HEK293T (cell line): ENCODE measurements at regions not wholly inside any gene's neighbourhood (a gene's known extent, or its start where the extent isn't known, plus 50 kb on each side); places are given as distances from the start of the nearest gene placed in this dataset.

Experiments
- CTCF ChIA-PET: fragments of 350-600 bp; formaldehyde crosslinking; extraction: SDS; loops from one replicate; lab custom pipeline; 2021; ENCODE audit warnings: antibody characterized with exemption, inconsistent platforms; lab: Yijun Ruan, JAX
- POLR2A ChIA-PET: fragments of 350-600 bp; formaldehyde crosslinking; extraction: SDS; loops from one replicate; lab custom pipeline; 2020; ENCODE audit warnings: antibody characterized with exemption, inconsistent platforms; lab: Yijun Ruan, JAX
- DNase-seq: peaks from one replicate; pipeline ENCODE4 v3.0.0; 2012; ENCODE audit warnings: mixed read lengths; ENCODE audit errors: extremely low spot score
- ARNT ChIP-seq: fragments of 450-650 bp; IDR thresholded peaks from 2 replicates; pipeline ENCODE4 v1.6.1; 2017; ENCODE audit warnings: mild to moderate bottlenecking
- BHLHE40 ChIP-seq: fragments of 450-650 bp; IDR thresholded peaks from 2 replicates; pipeline ENCODE4 v1.6.1; 2016; ENCODE audit warnings: mild to moderate bottlenecking, moderate library complexity, borderline replicate concordance
- CTBP1 ChIP-seq: fragments of 450-650 bp; IDR thresholded peaks from 2 replicates; pipeline ENCODE4 v1.6.1; 2016; ENCODE audit warnings: borderline replicate concordance
- ELF4 ChIP-seq: fragments of 450-650 bp; IDR thresholded peaks from 2 replicates; pipeline ENCODE4 v1.6.1; 2017; ENCODE audit warnings: antibody characterized with exemption
- FOXA1 ChIP-seq: fragments of 450-650 bp; IDR thresholded peaks from 2 replicates; pipeline ENCODE4 v1.6.1; 2016; ENCODE audit warnings: mild to moderate bottlenecking
- FOXK2 ChIP-seq: fragments of 450-650 bp; IDR thresholded peaks from 2 replicates; pipeline ENCODE4 v1.6.1; 2016; ENCODE audit warnings: mild to moderate bottlenecking
- FOXM1 ChIP-seq: fragments of 450-650 bp; IDR thresholded peaks from 2 replicates; pipeline ENCODE4 v1.6.1; 2017; ENCODE audit warnings: mild to moderate bottlenecking, borderline replicate concordance
- HDGF ChIP-seq: fragments of 450-650 bp; IDR thresholded peaks from 2 replicates; pipeline ENCODE4 v1.6.1; 2017; ENCODE audit warnings: antibody characterized with exemption, borderline replicate concordance
- L3MBTL2 ChIP-seq: fragments of 450-650 bp; conservative IDR thresholded peaks from 2 replicates; pipeline ENCODE4 v1.6.1; 2016; ENCODE audit warnings: mild to moderate bottlenecking
- LEF1 ChIP-seq: fragments of 450-650 bp; IDR thresholded peaks from 2 replicates; pipeline ENCODE4 v1.6.1; 2017; ENCODE audit warnings: mild to moderate bottlenecking, borderline replicate concordance
- NFRKB ChIP-seq: fragments of 450-650 bp; IDR thresholded peaks from 2 replicates; pipeline ENCODE4 v1.6.1; 2016; ENCODE audit warnings: mild to moderate bottlenecking, moderate library complexity
- SP1 ChIP-seq: fragments of 450-650 bp; IDR thresholded peaks from 2 replicates; pipeline ENCODE4 v1.6.1; 2017
- SUZ12 ChIP-seq: fragments of 450-650 bp; IDR thresholded peaks from 2 replicates; pipeline ENCODE4 v1.6.1; 2016; ENCODE audit warnings: mild to moderate bottlenecking
- TARDBP ChIP-seq: fragments of 450-650 bp; IDR thresholded peaks from 2 replicates; pipeline ENCODE4 v1.6.1; 2016
- ZNF384 ChIP-seq: fragments of 450-650 bp; IDR thresholded peaks from 2 replicates; pipeline ENCODE4 v1.6.1; 2016
- TF ChIP-seq, protein P1 (sequence below): fragments of 450-650 bp; IDR thresholded peaks from 2 replicates; pipeline ENCODE4 v1.6.1; 2016

DNA sequence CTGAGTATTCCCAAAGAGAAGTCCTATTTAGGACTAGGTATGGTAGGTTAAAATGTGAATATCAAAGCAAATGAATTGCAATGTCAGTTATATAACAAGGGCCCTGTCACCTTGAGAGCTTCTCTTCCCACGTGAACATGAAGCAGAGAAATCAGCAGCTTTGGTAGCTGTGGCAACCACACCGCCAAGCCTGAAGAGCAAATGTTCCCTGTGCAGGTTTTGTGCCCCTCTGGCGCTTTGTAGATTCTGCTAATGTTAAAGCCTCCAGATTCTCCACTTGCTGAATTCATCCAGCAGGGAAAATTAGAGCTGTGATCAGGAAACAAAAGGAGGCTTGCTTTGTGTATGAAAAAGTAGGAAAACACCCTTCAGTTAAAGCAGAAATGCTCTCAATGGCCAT lies 322.6 kb downstream of the RBM43 start:
- ChIA-PET CTCF (no interaction called here), POLR2A (no interaction called here)
- DNase-seq: no peak
- TF ChIP-seq SP1: no peak
- TF ChIP-seq L3MBTL2: no peak
- no peak for TF ChIP-seq SUZ12
- TF ChIP-seq FOXM1: no peak
- TF ChIP-seq, protein P1, sequence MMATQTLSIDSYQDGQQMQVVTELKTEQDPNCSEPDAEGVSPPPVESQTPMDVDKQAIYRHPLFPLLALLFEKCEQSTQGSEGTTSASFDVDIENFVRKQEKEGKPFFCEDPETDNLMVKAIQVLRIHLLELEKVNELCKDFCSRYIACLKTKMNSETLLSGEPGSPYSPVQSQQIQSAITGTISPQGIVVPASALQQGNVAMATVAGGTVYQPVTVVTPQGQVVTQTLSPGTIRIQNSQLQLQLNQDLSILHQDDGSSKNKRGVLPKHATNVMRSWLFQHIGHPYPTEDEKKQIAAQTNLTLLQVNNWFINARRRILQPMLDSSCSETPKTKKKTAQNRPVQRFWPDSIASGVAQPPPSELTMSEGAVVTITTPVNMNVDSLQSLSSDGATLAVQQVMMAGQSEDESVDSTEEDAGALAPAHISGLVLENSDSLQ: no peak
- TF ChIP-seq CTBP1: no peak
- TF ChIP-seq ELF4: no peak
- no peak for TF ChIP-seq HDGF
- no peak for TF ChIP-seq ZNF384
- no peak for TF ChIP-seq TARDBP

DNA sequence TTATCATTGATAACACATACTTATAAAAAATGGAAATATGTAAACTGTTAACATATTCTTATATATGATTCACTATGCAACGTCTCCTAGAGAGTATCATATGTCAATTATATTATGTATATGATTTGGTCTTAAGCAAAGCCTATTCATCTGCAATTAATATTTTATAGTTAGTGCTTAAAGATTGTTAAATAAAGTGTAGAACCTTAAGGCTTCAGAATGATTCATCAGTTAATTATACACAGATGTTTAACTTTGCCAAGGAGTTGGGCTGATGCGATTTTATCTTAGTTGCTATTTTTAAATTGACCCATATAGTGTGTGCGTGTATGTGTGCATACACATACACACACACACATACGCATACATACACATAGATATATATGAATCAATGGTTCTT lies 323.1 kb downstream of the RBM43 start:
- DNase-seq: no peak
- CTCF ChIA-PET: no interaction called here
- TF ChIP-seq CTBP1 (no peak), TARDBP (no peak), ZNF384 (no peak)
- POLR2A ChIA-PET: no interaction called here

DNA sequence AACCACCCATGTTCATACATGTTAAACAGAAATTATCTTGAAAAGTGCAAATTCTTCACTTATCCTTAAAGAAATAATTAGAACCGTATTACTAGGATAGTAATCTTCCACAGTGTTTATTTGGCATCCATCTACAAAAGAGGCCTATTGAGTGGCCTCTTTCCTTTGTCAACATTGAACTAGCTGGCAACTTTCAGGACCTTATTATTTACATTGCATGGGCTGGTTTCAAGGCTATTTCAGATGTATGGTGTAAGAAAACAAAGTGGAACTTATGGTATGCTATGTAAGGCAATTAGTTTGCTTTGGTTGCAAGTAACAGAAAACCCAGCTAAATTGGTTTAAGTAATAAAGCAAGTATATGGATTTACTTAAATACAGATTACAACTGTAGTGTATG lies 324.6 kb downstream of the RBM43 start:
- DNase-seq: no peak
- CTCF ChIA-PET: no interaction called here
- TF ChIP-seq ARNT: no peak
- no peak for TF ChIP-seq HDGF
- no peak for TF ChIP-seq TARDBP
- TF ChIP-seq FOXA1: no peak
- no peak for TF ChIP-seq SP1
- TF ChIP-seq FOXM1: no peak
- TF ChIP-seq, protein P1: no peak
- no peak for TF ChIP-seq ZNF384
- TF ChIP-seq LEF1: no peak
- TF ChIP-seq CTBP1: no peak
- TF ChIP-seq ELF4: no peak
- TF ChIP-seq NFRKB: no peak
- TF ChIP-seq SUZ12: no peak
- no peak for TF ChIP-seq FOXK2
- TF ChIP-seq BHLHE40: no peak
- no peak for TF ChIP-seq L3MBTL2
- POLR2A ChIA-PET: no interaction called here

DNA sequence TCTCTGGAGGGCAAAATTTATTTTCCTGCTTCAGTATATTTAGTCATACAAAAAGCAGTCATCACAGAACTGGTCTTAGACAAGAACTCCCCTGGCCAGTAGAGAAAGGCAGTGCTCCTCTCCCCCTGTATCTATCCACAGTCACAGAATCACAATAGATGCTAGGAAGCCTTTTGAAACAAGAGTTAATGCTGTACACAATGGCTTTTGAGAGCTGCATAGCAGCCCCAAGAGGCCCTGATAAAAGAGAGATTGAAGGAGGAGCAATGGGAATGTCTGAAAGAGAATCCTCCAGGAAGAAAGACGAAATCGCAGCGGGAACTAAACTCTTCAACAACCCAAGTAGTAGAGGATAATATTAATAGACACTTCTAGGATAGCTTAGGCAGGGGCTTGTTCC lies 330.2 kb downstream of the RBM43 start:
- DNase-seq: no peak
- no peak for TF ChIP-seq SUZ12
- TF ChIP-seq HDGF: no peak
- no peak for TF ChIP-seq CTBP1
- POLR2A ChIA-PET: no interaction called here
- CTCF ChIA-PET: no interaction called here

DNA sequence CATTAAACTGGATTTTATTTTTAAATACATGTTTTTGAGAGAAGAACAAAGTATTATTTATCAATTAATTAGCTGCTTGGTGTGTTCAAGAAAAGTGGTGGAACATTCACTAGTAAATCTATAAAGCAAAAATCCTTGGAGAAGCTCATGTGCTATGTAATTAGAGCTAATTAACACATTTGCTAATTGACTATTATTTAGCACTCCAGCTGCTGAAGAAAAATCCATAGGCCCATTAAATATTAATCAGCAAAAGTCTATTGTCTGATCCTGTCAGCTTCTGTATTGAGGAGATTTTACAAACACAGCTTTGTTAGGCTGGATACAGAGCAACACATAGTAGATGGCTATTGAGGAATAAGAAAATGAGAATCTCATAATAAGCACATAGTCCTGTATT lies 336.1 kb downstream of the RBM43 start:
- POLR2A ChIA-PET: no interaction called here
- no peak for TF ChIP-seq FOXM1
- no peak for TF ChIP-seq FOXK2
- TF ChIP-seq CTBP1: no peak
- TF ChIP-seq BHLHE40: no peak
- no peak for TF ChIP-seq NFRKB
- TF ChIP-seq, protein P1: no peak
- no peak for TF ChIP-seq HDGF
- no peak for TF ChIP-seq ZNF384
- TF ChIP-seq TARDBP: no peak

DNA sequence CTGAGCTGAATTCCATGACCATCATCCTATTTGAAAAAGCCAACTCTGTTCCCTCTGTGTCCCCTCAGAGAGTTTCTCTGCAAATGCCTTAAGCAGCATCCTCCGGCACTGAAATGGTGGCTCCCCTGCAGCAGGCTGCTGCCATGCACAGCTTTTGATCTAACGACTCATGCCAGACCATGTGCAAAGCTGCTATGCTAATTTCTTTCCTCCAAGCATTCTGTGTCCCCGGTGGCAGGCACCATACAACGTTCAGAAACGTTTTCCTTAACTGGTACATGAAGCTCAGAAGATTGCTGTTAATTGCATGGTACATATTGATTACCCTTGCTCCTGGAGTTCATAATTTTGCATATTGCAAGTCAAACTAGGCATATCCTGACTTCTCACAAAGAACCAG lies 336.8 kb downstream of the RBM43 start:
- no peak for TF ChIP-seq TARDBP
- TF ChIP-seq L3MBTL2: no peak
- no peak for TF ChIP-seq ARNT
- TF ChIP-seq, protein P1: no peak
- no peak for TF ChIP-seq FOXA1
- POLR2A ChIA-PET: no interaction called here
- no peak for DNase-seq
- CTCF ChIA-PET: no interaction called here

More for the DNA sequence above, 336.1 kb downstream of the RBM43 start:
- DNase-seq: no peak
- CTCF ChIA-PET: no interaction called here

DNA sequence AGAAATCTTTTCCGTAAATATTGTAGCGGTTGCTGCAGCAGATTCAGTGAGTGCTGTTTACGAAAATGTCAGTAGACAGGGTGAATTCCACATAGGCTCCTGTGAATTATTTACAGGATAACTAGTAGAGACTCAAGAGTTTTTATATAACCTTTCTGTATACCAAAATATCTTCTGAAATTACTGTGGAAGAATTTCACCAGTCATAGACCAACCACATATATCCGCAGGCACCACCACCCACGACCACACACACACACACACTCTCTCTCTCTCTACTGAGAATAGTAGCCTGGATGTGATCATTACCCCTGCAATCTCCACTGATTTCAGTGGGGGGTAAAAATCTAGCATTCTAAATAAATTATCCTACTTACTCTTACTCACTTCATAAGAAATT lies 341.8 kb downstream of the RBM43 start:
- no peak for DNase-seq
- ChIA-PET CTCF (no interaction called here), POLR2A (no interaction called here)
- TF ChIP-seq ARNT: no peak
- no peak for TF ChIP-seq TARDBP
- no peak for TF ChIP-seq ELF4
- TF ChIP-seq ZNF384: no peak
- TF ChIP-seq FOXM1: no peak
- TF ChIP-seq SP1: no peak
- no peak for TF ChIP-seq FOXA1
- TF ChIP-seq FOXK2: no peak
